ENCODE measurements at regions not wholly inside any gene's neighbourhood (a gene's known extent, or its start where the extent isn't known, plus 50 kb on each side); places are given as distances from the start of the nearest gene placed in this dataset.
"Not testable (repeated sequence)": the region's sequence is repeated elsewhere in the genome, so short reads cannot be mapped to it uniquely, and the experiment has no call there.

GRCh38 chr7:32816409-32816948, 75.1 kb downstream of the KBTBD2 start:
- not testable (repeated sequence) for DNase-seq

DNA sequence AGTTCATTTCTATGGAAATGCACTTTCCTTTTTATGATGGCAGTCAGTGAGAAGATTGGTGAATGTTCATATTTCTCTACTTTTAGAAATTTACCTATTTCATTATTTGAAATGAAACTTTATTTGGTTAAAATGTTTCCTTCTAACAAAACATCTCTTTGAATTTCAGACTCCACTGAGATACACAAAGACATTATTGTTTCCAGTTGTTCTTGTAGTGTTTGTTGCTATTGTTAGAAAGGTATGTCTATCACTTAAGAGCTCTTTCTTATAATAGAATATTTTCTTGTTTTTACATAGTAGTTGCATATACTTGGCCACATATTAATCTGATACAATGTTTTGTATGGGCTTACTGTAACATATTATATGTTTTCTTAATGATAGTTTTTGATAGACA, 76.8 kb downstream of the KBTBD2 start:
- DNase-seq, result not testable (repeated sequence)

DNA sequence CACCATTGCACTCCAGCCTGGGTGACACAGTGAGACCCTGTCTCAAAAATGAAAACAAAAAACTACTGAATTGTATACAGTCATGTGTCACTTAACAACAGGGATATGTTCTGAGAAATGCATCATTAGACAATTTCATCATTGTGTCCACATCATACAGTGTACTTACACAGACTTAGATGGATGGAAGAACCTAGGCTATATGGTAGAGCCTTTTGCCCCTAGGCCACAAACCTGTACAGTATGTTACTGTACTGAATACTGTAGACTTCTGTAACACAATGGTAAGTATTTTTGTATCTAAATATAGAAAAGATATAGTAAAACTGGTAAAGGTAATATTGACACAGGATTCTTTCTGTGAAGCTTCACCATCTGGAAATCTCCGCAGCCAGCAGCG, 81.7 kb downstream of the KBTBD2 start:
- DNase-seq, result no peak

DNA sequence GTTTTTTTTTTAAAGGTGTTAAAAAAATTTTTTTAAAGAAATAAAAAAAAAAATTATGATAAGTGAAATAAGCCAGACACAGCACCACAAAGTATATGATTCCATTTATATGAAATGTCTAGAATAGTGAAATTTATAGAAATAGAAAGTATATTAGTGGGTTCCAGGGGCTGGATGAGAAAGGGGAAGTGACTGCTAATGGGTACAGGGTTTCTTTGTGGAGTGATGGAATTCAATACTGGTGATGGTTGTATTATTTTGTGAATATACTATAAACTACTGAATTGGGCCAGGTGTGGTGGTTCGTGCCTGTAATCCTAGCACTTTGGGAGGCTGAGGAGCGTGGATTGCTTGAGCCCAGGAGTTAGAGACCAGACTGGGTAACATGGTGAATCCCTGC, 82.2 kb downstream of the KBTBD2 start:
- DNase-seq, result no peak

DNA sequence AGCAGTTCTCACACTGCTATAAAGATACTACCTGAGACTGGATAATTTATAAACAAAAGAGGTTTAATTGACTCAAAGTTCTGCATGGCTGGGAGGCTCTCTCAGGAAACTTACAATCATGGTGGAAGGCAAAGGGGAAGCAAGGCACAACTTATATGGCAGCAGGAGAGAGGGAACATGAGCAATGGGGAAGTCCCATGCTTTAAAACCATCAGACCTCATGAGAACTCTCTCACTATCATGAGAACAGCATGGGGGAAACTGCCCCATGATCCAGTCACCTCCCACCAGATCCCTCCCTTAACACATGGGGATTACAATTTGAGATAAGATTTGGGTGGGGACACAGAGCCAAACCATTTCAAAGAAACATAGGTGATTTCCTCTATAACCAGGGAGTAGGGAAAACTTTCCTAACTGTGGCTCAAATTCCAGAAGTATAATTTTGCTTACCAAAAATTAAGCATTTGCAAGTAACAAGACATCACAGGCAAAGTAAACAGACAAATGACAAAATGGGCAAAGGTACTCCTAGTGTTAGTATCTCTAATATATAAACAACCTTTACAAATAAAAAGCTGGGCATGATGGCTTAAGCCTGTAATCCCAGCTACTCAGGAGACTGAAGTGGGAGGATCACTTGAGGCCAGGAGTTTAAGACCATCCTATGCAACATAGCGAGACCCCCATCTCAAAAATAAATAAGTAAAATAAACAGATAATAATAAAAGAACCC, 88.0 kb downstream of the KBTBD2 start:
- no peak for DNase-seq

GRCh38 chr7:32802305-32802910, 89.2 kb downstream of the KBTBD2 start:
- DNase-seq, result no peak

- not testable (repeated sequence) for DNase-seq
Observed at GRCh38 chr7:32793053-32793452, 98.5 kb downstream of the KBTBD2 start.

DNA sequence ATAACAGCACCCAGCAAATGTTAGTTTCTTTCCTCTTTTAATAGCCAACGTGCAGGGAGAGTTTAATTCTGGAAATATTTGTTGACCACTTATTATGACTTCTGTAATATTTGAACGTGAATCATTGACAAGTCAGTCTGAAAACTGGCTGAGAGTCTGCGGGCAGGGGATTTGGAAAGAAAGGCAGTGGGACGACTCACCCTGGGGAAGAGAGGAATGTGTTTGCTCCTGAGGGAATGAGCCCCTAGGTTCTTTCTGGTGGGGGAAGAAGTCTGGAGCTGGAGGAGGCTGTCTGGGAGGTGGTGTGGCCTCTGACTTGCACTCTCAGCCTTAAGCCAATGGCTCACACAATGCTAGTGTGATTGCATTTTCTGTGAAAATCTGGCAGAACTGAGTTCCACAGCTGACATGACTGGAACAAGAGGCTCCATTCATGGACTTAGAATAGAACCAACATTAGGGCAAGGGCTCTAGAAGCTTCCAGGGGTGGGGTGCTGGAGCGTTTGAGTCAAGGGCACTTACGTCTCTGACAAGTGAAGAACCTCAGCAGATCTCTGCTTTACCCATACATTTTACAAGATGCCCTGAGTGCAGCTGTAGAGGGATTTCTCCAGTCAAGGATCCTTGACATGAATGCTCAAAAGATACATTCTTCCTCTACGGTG, 100.7 kb downstream of the KBTBD2 start:
- not testable (repeated sequence) for DNase-seq

- DNase-seq, result not testable (repeated sequence)
Observed at GRCh38 chr7:32789266-32789665, 102.3 kb downstream of the KBTBD2 start.

- not testable (repeated sequence) for DNase-seq
Observed at GRCh38 chr7:32788174-32788573, 103.4 kb downstream of the KBTBD2 start.

DNA sequence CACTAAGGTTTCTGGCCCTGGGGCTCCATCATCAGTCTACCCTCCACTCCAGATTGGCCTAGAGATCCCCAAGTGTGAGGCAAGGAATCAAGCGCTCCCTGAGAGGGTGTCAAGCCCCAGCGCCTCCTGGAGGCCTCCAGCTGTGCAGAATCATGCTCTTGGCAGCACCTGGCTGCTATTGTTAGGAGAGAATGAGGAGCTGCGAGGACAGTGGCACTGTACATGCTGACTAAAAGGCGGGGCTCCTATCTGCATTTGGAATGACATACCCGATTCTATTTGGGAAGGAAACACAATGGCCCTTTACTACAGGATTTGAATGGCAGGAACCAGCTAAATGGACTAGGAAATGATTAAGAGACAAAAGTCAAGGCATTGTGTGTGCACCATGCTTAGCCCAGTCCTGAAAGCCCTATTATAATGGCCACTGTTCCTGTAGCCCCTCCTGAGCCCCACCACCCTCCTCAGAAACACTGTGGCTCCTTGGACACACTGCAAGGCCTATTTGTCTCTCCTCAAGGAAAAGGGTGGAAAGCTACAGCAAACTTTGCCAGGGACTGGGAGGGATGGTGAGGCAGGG, 106.1 kb downstream of the KBTBD2 start:
- not testable (repeated sequence) for DNase-seq

DNA sequence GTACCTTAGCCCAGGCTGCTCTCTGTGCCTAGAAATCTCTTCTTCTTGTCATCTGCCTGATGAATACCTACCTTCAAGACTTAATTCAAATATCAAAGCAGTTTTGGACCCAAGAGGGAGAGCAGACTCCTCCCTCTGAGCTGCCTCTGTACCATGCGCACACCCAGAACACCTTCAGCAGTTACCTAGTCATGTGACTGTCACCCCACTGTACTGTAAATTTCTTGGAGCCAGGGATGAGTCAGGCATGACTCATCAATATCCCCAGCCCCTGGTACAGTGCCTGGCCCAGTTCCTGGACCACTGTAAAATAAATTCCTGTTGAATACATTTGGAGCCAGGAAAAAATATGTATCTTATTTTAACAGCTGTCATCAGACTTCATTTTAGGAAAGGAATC, 111.7 kb downstream of the KBTBD2 start:
- DNase-seq, result not testable (repeated sequence)

GRCh38 chr7:32779167-32779566, 112.4 kb downstream of the KBTBD2 start:
- DNase-seq, result no peak

- not testable (repeated sequence) for DNase-seq
Observed at GRCh38 chr7:32777041-32777666, 114.4 kb downstream of the KBTBD2 start.

DNA sequence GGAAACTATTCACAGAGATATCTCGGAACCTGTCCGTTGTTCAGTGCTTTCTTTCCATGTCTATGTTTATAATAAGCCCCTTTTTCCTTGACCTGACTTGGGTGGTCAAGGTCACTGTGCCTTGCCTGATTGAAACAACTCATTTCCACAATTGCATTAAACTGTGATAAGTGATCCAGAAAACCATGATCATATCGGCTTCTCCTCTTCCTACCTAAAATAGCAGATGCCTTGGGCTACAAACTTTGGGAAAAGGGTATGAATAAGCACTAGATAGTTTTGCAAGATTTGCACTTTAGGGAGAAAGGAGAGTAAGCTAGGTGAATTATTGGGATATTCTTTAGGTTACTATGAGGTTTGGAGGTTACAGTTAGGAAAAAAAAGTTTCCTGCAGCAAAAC, 115.2 kb downstream of the KBTBD2 start:
- DNase-seq, result not testable (repeated sequence)

GRCh38 chr7:32775809-32776208, 115.8 kb downstream of the KBTBD2 start:
- not testable (repeated sequence) for DNase-seq

- no peak for DNase-seq
Observed at GRCh38 chr7:32774541-32774951, 117.0 kb downstream of the KBTBD2 start.

- not testable (repeated sequence) for DNase-seq
Observed at GRCh38 chr7:32768866-32769510, 122.6 kb downstream of the KBTBD2 start.

- DNase-seq, result not testable (repeated sequence)
Observed at GRCh38 chr7:32768338-32768737, 123.2 kb downstream of the KBTBD2 start.

GRCh38 chr7:32765649-32766251, 125.8 kb downstream of the KBTBD2 start:
- DNase-seq, result not testable (repeated sequence)

- DNase-seq, result no peak
Observed at GRCh38 chr7:32765185-32765584, 126.4 kb downstream of the KBTBD2 start.

DNA sequence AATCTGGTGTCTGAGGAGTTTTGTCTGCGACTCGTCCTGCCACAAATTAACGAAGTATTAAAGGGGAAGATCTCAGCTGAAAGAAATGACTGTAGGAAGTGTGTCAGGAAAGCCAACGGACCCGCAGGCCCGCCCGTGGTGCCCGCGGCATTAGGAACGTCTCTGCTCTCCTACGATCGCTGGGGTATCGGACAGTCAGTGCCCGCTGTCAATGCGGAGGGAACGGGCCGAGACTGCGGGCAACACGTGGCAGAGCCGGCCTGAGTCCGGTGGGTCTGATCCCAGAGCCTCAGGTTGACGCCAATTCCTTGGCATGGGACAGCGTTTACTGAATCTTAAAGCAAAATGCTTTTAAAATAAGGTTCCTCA, 128.7 kb downstream of the KBTBD2 start:
- no peak for DNase-seq
